ENCODE measurements at regions not wholly inside any gene's neighbourhood (a gene's known extent, or its start where the extent isn't known, plus 50 kb on each side); places are given as distances from the start of the nearest gene placed in this dataset.

DNA sequence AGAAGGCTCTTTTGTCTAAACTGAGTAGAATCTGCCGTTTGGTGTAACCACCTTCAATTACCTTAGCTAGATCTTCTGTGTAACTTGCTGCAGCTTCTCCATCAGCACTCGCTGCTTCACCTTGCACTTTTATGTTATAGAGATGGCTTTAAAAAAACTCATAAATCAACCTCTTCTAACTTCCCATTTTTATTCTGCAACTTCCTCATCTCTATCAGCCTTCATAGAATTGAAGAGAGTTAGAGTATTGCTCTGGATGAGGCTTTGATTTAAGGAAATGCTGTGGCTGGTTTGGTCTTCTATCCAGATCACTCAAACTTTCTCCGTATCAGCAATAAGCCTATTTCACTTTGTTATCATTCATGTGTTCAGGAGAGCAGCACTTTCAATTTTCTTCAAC, 1131.9 kb upstream of the CELF2 start:
- Mint-ChIP-seq H3K4me1 (no peaks in the 10 kb centered on the region), H3K9me3 (peaks cover 2% of the 10 kb centered on the region), H3K4me3 (no peak overlapping the region), H3K36me3 (no peaks in the 10 kb centered on the region), H3K27me3 (no peaks in the 10 kb centered on the region), H3K27ac (no peak overlapping the region)
- DNase-seq = no peak
- CTCF ChIA-PET = no interaction called here

- H3K27me3 Mint-ChIP-seq = no peaks in the 10 kb centered on the region
- DNase-seq = no peak
- H3K4me1 Mint-ChIP-seq = no peaks in the 10 kb centered on the region
- no peak overlapping the region for H3K27ac Mint-ChIP-seq
- CTCF ChIA-PET = no interaction called here
- H3K9me3 Mint-ChIP-seq = peaks cover 2% of the 10 kb centered on the region
- no peak overlapping the region for H3K4me3 Mint-ChIP-seq
- H3K36me3 Mint-ChIP-seq = no peaks in the 10 kb centered on the region
These were observed 1130.9 kb upstream of the CELF2 start for GRCh38 chr10:9886772-9887171.

DNA sequence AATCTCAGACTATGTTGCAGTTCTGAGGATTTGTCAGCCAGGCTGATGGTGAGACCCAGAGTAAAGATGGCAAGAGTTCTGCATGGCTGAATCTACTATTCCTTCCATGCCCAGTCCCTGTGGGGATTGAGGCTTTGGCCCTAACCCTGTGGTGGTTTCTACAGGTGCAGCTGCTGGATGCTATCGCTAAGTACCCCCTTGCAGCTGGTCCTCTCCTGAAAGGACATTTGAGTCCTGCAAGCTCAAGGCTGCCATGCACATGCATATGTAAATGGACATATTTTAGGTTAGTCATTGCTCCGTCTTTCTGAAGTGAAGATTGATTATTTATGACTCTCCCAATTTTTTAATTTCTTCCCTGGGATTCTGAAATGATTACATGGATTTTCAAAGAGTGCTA, 1122.2 kb upstream of the CELF2 start:
- Mint-ChIP-seq H3K4me1 (no peaks in the 10 kb centered on the region), H3K27ac (no peak overlapping the region), H3K27me3 (no peaks in the 10 kb centered on the region), H3K4me3 (no peak overlapping the region), H3K36me3 (no peaks in the 10 kb centered on the region), H3K9me3 (peaks cover 2% of the 10 kb centered on the region)
- DNase-seq = no peak
- CTCF ChIA-PET = no interaction called here

DNA sequence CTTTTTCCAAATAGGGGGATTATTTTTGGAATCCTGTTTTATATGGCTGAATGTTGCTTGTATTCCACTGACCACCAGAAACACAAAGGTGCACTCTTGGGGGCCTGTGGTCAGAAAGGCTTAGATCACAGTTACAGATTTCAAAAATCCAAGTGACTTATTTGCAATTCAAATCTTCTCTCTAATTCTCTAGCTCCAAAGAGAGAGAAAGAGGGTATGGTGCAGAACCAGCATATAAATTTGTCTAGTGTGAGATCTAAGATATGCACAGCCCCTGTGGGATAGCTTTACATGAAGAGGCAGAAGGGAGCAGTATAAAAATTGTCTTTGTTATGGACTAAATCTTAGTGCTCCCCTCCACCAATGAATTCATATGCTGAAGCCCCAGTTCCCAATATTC, 1121.7 kb upstream of the CELF2 start:
- CTCF ChIA-PET = interaction anchor here (0.7 kb wide), 1 partner anchor 11 kb away, joined by 3 read pairs; no protein-coding TSS in a partner anchor
- H3K36me3 Mint-ChIP-seq = no peaks in the 10 kb centered on the region
- H3K27ac Mint-ChIP-seq = no peak overlapping the region
- H3K4me3 Mint-ChIP-seq = no peak overlapping the region
- H3K27me3 Mint-ChIP-seq = no peaks in the 10 kb centered on the region
- DNase-seq = no peak
- H3K4me1 Mint-ChIP-seq = no peaks in the 10 kb centered on the region
- no peaks in the 10 kb centered on the region for H3K9me3 Mint-ChIP-seq

DNA sequence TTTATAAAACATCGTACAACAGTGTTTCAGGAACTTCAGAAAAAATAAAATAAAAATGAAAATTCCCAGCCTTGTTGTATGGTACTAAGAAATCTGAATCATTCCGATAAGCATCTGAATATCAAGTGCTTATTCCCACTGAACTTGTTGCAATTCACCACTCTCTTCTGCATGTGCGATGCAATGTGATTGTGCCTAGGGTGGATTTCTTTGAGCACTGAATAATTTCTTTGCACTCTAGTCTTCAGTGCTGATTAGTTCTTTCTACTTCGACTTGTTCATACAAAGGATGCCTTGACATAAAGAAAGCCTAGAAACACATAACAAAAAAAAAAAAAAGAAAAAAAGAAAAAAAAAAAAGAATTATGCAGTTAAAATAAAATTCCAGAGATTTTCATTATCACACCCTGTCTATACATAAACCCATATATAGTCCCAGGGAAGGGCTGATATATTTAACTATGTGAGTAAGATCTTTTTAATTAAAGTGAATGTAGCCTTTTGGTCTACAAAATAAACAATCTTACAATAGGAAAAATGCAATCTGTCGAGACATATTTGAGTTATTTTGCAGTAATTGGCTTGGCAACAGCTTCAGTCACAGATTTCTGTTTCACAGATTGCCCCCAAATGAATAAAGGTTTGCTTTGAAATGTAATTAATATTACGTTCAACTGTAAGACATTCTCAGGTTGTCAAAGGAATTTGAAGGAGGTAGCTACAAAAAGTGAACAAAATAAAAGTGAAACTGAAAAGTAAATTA, 1118.9 kb upstream of the CELF2 start:
- no peak for DNase-seq
- CTCF ChIA-PET = no interaction called here
- H3K9me3 Mint-ChIP-seq = no peaks in the 10 kb centered on the region
- no peaks in the 10 kb centered on the region for H3K4me1 Mint-ChIP-seq
- H3K27me3 Mint-ChIP-seq = no peaks in the 10 kb centered on the region
- no peaks in the 10 kb centered on the region for H3K36me3 Mint-ChIP-seq
- H3K27ac Mint-ChIP-seq = no peak overlapping the region
- no peak overlapping the region for H3K4me3 Mint-ChIP-seq

DNA sequence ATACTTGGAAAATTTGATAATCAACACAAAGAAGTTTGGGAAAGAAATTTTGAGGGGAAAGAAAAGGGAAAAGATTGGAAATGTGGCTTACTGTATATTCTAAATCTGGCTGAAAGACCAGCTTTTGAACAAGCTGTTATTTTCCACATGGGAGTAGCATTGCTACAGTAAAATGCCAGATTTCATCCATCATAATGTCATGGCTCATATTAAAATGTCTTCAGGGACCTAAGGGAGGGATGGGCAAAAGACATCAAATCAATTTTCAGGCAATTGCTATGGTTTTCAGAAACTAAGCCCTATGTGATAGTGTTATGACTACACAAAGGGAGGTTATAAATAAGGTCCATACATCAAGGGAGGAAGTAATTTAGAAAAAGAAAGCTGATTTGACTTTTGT, 1116.9 kb upstream of the CELF2 start:
- CTCF ChIA-PET = no interaction called here
- Mint-ChIP-seq H3K4me1 (no peaks in the 10 kb centered on the region), H3K4me3 (no peak overlapping the region), H3K36me3 (no peaks in the 10 kb centered on the region), H3K27me3 (no peaks in the 10 kb centered on the region), H3K9me3 (no peaks in the 10 kb centered on the region), H3K27ac (no peak overlapping the region)
- no peak for DNase-seq

GRCh38 chr10:9901971-9902370, 1115.7 kb upstream of the CELF2 start:
- Mint-ChIP-seq H3K27ac (no peak overlapping the region), H3K4me1 (no peaks in the 10 kb centered on the region), H3K36me3 (no peaks in the 10 kb centered on the region), H3K27me3 (no peaks in the 10 kb centered on the region), H3K4me3 (no peak overlapping the region), H3K9me3 (no peaks in the 10 kb centered on the region)
- CTCF ChIA-PET = no interaction called here
- DNase-seq = no peak

DNA sequence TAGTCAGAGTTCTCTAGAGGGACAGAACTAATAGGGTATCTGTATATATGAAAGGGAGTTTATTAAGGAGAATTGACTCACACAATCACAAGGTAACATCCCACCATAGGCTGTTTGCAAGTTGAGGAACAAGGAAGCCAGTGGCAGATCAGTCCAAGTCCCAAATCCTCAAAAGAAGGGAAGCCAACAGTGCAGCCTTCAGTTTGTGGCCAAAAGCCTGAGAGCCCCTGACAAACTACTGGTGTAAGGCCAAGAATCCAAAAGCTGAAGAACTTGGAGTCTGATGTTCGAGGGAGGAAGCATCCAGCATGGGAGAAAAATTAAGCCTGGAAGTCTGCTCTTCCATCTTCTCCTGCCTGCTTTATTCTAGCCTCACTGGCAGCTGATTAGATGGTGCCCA, 1107.2 kb upstream of the CELF2 start:
- Mint-ChIP-seq H3K27me3 (no peaks in the 10 kb centered on the region), H3K4me1 (no peaks in the 10 kb centered on the region), H3K36me3 (no peaks in the 10 kb centered on the region), H3K9me3 (no peaks in the 10 kb centered on the region), H3K4me3 (no peak overlapping the region), H3K27ac (no peak overlapping the region)
- no peak for DNase-seq
- CTCF ChIA-PET = no interaction called here

DNA sequence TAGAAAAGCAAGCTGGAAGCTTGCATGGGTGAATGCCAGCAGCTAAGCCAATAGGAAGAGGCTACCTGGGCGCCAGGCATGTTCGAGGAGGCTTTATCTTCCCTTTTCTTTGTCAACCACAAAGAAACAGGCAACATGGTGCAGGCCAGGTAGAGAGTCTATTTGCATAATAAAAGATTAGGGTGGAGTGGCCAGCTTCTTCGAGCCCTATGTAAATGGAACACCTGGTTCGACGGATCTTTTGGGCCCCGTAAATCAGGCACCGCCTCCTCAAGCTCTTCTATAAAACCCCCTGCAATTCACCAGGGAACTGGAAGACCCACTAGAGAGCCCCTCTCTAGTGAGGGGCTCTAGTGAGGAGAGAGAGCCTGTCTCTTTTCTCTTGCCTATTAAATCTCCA, 1106.2 kb upstream of the CELF2 start:
- DNase-seq = no peak
- no peak overlapping the region for H3K27ac Mint-ChIP-seq
- no peaks in the 10 kb centered on the region for H3K9me3 Mint-ChIP-seq
- H3K36me3 Mint-ChIP-seq = no peaks in the 10 kb centered on the region
- no peaks in the 10 kb centered on the region for H3K4me1 Mint-ChIP-seq
- H3K4me3 Mint-ChIP-seq = no peak overlapping the region
- no peaks in the 10 kb centered on the region for H3K27me3 Mint-ChIP-seq
- CTCF ChIA-PET = no interaction called here

- H3K4me1 Mint-ChIP-seq = no peaks in the 10 kb centered on the region
- no peak overlapping the region for H3K4me3 Mint-ChIP-seq
- DNase-seq = no peak
- no peak overlapping the region for H3K27ac Mint-ChIP-seq
- no peaks in the 10 kb centered on the region for H3K36me3 Mint-ChIP-seq
- no peaks in the 10 kb centered on the region for H3K9me3 Mint-ChIP-seq
- no peaks in the 10 kb centered on the region for H3K27me3 Mint-ChIP-seq
- CTCF ChIA-PET = no interaction called here
These were observed 1103.7 kb upstream of the CELF2 start for GRCh38 chr10:9913876-9914514.

- Mint-ChIP-seq H3K36me3 (no peaks in the 10 kb centered on the region), H3K4me3 (no peak overlapping the region), H3K27me3 (no peaks in the 10 kb centered on the region), H3K4me1 (no peaks in the 10 kb centered on the region), H3K9me3 (no peaks in the 10 kb centered on the region), H3K27ac (no peak overlapping the region)
- no peak for DNase-seq
- CTCF ChIA-PET = no interaction called here
These were observed 1096.1 kb upstream of the CELF2 start for GRCh38 chr10:9921544-9921943.

DNA sequence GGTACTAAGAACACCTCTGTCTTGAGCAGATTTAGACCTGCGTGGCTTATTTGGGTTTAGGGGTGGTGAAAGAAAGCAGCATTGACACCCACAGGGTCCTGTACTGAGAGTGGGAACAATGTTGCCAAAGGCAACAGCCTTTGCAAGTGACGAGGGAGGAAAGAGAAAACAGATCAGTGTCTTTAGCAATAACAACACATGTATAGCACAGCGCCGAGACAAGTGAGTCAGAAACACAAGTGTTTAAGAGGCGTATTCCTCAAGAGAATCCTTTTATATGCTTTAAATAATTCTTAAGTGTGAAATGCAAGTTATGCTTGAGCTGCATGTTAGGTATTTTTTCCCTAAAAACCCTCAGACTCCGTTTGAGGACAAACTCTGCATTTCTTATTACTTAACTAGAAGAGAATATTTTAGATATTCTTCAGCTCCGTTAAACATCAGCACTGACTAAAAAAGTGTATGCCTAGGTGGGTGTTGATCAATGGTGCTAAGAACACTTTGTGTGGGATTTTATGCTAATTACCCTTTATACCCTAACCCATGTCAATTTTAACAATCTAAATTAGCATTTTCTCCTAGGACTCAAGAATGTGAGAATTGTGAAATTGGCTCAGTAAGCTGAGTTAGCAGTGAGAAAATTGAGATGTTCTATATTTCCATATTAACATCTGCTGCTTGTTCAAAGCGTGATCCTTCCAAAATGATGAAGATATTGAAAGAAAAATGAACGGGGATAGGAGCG, 1095.4 kb upstream of the CELF2 start:
- Mint-ChIP-seq H3K9me3 (no peaks in the 10 kb centered on the region), H3K27ac (no peak overlapping the region), H3K27me3 (no peaks in the 10 kb centered on the region), H3K4me3 (no peak overlapping the region), H3K36me3 (no peaks in the 10 kb centered on the region), H3K4me1 (no peaks in the 10 kb centered on the region)
- DNase-seq = no peak
- CTCF ChIA-PET = no interaction called here

DNA sequence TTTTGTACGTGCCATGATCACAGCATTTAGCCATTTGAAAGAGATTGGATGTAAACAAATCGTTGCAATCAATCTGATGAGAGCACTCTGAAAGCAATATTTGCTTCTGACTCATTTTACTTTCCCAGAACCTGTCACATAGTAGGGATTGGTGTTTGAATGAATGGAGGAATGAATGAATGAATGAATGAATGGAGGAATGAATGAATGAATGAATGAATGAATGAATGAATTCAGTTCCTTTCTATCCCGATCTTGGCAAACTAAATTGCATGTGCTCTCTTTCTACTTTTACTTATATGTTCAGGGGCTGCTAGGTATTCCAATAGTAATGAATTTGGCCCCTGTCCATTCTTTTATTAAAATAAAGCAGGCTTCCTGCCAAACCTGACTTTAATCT, 1091.7 kb upstream of the CELF2 start:
- CTCF ChIA-PET = no interaction called here
- Mint-ChIP-seq H3K9me3 (no peaks in the 10 kb centered on the region), H3K4me3 (no peak overlapping the region), H3K27me3 (no peaks in the 10 kb centered on the region), H3K27ac (no peak overlapping the region), H3K4me1 (no peaks in the 10 kb centered on the region), H3K36me3 (no peaks in the 10 kb centered on the region)
- DNase-seq = no peak

DNA sequence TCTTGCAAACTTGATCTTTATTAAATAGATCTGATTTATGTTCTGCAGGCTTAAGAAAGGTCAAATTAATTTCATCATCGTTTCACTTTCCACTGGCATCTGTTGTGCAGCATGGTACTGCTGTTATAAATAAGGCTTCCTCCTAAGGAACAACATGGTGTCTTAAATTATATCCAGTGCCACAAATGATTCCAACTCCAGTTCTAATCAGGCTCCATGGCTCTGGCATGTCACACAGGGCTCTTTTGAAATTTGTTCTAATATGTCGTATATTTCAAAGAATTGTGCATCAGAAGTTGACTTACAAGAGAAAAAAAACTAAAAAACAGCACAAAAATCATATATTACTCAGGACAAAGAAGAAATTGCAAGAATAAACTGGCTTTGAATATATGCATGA, 1090.8 kb upstream of the CELF2 start:
- no peaks in the 10 kb centered on the region for H3K4me1 Mint-ChIP-seq
- CTCF ChIA-PET = no interaction called here
- H3K27me3 Mint-ChIP-seq = no peaks in the 10 kb centered on the region
- H3K4me3 Mint-ChIP-seq = no peak overlapping the region
- no peaks in the 10 kb centered on the region for H3K36me3 Mint-ChIP-seq
- H3K9me3 Mint-ChIP-seq = no peaks in the 10 kb centered on the region
- no peak for DNase-seq
- no peak overlapping the region for H3K27ac Mint-ChIP-seq

GRCh38 chr10:9939716-9940115, 1078.0 kb upstream of the CELF2 start:
- no peak overlapping the region for H3K27ac Mint-ChIP-seq
- no peak overlapping the region for H3K4me3 Mint-ChIP-seq
- H3K36me3 Mint-ChIP-seq = no peaks in the 10 kb centered on the region
- DNase-seq = no peak
- CTCF ChIA-PET = interaction anchor here (0.7 kb wide), 1 partner anchor 24 kb away, joined by 4 read pairs; no protein-coding TSS in a partner anchor
- no peaks in the 10 kb centered on the region for H3K9me3 Mint-ChIP-seq
- H3K4me1 Mint-ChIP-seq = no peaks in the 10 kb centered on the region
- H3K27me3 Mint-ChIP-seq = no peaks in the 10 kb centered on the region

Measured in activated naive CD4-positive, alpha-beta T cell treated with anti-CD3 and anti-CD28 coated beads, Interleukin-2, amount 10 ng/mL, durations not matched to agents 7 days and 5 days (primary cell).